ENCODE measurements at regions not wholly inside any gene's neighbourhood (a gene's known extent, or its start where the extent isn't known, plus 50 kb on each side); places are given as distances from the start of the nearest gene placed in this dataset.
"Not testable (repeated sequence)": the region's sequence is repeated elsewhere in the genome, so short reads cannot be mapped to it uniquely, and the experiment has no call there.

- DNase-seq = no peak
Measured at GRCh38 chr12:131561891-131562684, 148.8 kb upstream of the SFSWAP start.

DNA sequence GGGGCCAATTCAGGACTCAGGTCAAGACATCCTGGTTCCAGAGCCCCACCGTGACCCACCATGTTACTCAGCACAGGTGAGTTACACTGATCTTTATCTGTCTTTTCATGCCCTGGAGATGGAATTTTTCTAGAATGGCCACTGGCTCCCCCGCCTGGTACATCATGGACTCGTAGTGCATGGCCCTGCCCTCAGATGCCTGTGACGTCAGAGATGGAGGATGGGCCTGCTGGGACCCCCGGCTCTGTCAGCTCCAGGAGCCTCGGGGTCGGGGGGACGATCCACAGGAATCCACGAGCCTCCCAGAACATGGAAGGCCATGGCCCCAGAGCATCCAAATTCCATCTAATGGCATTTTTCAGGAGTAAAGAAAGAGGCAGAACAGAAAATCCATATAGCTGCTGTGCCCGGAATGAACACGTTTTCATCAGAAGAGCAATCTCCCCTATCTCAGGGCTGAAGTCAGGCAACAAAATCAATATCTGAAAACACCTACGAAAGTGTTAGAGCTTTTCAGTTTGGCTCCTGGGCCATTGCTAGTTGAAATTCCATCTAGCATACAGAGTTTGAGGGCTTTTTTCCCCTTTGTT is 146.7 kb upstream of the SFSWAP start:
- DNase-seq = not testable (repeated sequence)

- DNase-seq = peak; percentile 55
Measured at GRCh38 chr12:131564845-131565244, 146.0 kb upstream of the SFSWAP start.

DNA sequence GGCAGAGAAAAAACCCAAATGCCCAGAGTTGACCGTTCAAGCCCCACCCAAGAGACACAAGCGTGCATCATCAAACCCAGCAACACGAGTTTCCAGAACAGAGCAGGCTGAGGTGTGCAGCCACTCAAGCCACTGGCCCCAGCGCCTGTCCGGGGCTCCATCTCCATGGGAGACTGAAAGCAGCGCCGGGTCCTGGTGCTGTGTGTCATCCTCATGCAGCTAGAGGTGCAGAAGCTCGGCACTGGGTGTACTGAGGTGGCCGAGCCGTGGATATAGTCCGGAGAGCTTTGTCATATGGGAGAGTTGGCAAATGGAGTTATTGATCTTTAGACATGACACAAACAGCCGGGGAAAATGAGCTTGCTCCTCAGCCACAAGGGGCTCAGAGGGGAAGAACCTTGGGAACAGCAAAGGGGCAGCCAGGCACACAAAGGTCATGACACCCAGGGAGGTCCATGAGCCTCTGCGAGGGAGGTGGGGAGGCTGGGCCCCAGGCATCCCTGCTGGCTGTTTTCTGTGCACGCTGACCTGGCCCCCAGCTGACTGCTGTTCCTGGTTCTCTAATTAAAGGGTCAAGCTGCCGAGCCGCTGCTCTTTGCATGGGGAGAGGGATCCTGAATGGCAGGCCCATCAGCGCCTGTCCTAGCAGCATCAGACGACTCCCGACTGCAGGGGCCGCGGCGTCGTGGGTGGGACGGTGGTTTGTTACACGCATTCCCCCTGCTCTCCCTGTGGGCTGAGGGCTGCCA is 145.4 kb upstream of the SFSWAP start:
- DNase-seq = no peak

- DNase-seq = no peak
Measured at GRCh38 chr12:131568336-131568735, 142.6 kb upstream of the SFSWAP start.

DNA sequence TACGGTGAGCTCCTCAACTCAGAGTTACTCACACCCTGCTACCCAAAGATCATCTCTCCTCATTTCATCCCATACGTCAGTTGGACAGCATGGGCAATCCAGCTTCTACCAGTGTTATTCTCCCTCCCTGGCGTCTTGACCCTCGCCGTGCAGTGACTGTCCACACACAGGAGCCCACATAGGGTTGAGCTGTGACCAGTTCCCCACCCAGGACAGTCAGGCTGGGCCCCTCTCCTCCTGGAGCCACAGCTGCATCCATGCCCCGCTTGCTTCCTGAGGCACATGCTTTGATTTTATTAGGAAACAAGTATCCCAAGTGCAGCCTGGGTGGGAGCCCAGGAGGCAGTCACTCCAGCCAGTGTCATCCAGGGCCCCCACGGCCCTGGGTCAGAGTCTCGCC is 140.3 kb upstream of the SFSWAP start:
- DNase-seq = no peak

DNA sequence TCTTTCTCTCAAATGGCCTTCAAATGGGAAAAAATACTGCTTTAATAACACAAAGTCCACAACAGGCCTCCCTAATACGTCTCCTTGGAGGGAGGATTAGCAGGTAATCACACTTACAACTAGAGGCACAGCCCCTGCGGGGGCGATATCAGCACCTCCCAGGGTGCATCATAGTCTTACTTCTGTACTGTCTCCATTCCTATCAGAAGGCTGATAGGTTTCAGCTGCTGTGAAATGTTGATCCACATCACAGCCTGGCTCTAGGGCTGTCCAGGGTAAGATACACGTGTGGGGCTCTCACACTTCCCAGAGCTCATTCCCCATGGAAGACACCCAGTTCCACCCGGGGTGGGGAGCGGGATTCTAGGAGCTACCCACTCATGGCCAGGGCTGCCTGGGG is 139.1 kb upstream of the SFSWAP start:
- DNase-seq = no peak

DNA sequence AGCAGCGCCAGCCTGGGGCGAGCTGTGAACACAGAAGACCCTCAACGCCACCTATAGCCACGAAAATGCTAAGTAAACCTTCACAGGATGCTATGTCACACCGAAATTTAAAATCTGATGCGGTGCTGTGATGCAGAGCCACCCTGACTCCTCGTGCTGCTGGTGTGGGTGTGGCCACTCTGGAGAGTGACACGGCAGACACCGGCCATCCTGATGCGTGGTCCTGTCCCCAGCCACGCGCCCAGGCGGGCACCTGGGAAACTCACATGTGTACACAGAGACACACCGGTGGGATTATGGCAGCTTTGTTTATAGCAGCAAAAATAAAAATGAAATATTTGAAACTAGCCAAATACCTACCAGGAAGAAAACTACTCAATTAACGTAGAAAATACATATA is 138.3 kb upstream of the SFSWAP start:
- no peak for DNase-seq

GRCh38 chr12:131573631-131574394 is 137.1 kb upstream of the SFSWAP start:
- no peak for DNase-seq

- no peak for DNase-seq
Measured at GRCh38 chr12:131574395-131574771, 136.5 kb upstream of the SFSWAP start.

DNA sequence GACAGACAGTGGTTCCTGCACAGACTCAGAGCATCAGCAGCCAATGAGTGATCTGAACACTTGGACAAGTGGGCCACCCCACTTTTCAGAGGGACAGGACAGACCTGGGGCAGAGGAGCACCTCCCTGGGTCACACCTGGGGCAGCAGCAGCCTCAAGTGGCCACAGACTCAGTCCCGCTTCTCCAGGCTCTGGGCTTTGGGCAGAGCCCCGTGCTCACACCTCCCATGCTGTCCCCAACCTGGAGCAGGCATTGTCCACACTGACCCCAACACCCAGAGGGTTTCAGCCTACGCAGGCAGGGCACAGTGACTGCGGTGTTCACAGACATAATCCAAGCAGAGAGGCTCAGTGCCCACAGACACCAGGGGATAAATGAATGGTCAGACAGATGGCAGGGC is 135.5 kb upstream of the SFSWAP start:
- DNase-seq = no peak

DNA sequence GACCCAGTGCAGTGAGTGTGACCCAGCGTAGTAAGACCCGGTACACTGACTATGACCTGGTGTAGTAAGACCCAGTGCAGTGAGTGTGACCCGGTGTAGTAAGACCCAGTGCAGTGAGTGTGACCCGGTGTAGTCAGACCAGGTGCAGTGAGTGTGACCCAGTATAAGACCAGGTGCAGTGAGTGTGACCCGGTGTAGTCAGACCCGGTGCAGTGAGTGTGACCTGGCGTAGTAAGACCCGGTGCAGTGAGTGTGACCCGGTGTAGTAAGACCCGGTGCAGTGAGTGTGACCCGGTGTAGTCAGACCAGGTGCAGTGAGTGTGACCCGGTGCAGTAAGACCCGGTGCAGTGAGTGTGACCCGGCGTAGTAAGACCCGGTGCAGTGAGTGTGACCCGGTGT is 134.2 kb upstream of the SFSWAP start:
- DNase-seq = not testable (repeated sequence)

- no peak for DNase-seq
Measured at GRCh38 chr12:131577766-131578165, 133.1 kb upstream of the SFSWAP start.

DNA sequence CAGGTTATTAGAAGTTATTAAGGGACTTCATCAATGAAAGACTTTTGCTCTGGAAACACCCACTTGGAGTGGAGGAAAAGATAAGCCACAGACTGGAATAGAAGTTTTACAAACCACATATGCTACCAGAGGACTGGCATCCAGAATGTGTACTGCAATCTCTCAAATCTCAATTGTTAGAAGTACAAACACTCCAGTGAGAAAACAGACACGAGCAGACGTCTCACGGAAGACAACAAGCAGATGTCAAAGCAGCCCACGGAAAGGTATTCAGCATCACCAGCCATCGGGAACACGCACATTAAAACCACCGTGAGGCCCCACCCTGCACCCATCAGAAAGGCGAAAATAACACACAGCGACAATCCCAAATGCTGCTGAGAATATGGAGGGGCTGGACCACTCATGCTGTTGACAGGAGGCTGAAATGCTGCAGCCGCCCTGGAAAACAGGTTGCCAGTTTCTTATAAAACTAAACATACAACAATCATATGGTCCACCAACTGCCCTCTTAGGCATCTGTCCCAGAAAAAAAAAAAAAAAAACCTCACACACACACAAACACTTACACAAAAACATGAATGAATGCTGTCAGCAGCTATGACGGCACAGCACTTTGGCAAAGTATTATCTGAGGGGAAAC is 131.9 kb upstream of the SFSWAP start:
- no peak for DNase-seq

DNA sequence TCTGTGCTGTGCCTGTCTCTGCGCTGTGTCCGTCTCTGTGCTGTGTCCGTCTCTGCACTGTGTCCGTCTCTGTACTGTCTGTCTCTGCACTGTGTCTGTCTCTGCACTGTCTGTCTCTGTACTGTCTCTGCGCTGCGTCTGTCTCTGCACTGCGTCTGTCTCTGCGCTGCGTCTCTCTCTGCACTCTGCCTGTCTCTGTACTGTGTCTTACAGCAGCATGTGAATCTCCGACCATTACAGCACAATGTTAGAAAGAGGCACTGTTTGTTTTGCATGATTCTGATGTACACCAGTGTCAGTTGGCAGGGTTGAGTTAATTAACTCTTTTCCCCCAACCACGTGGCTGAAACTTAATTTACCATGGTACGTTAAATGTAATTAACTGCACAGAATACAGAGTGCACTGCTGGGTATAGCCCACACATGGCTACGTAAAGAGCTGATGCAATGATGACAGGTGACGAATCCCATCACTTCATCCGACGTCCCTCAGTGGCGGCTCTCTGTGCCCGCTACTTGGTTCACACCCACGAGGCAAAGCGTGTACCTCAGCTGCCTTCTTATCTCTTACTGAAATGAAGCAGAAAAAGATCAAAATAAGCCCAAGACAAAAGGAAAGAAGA is 127.7 kb upstream of the SFSWAP start:
- no peak for DNase-seq

DNA sequence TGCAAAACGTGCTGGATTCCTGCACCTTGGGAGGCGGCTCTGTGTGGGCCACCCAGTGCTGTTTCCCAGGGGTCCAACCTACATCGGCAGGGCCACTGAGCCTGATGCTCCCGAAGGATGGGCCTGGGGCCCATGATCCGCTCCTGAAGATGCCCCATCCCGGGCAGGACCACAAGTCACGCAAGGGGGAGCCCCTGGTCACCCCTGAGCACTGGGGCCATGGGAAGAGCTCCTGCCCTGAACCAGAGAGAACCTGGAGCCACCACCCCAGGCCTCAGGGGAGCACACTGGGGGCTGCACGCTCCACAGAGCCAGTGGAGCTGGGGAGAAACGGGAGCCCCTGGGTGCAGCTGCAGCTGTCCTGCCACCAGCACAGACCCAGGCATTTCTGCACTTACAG is 124.6 kb upstream of the SFSWAP start:
- DNase-seq = no peak

DNA sequence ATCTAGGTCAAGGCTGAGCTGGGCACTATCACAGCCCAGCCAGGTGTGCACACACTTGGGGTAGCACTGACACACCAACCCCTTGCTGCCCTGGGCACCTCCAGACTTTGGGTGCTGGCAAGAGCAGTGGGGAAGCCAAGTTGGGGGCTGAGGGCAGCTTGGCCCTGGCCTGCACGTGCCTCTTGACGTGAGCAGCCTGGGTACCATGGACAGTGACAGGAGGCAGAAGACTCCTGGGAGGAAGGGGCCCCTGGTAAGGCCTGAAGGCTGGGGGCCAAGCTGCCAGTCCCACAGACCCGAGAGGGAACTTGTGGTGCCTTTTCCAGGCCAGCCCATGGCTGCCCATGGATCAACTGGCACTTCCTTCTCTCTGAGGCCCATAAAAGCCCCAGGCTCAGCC is 124.1 kb upstream of the SFSWAP start:
- no peak for DNase-seq

DNA sequence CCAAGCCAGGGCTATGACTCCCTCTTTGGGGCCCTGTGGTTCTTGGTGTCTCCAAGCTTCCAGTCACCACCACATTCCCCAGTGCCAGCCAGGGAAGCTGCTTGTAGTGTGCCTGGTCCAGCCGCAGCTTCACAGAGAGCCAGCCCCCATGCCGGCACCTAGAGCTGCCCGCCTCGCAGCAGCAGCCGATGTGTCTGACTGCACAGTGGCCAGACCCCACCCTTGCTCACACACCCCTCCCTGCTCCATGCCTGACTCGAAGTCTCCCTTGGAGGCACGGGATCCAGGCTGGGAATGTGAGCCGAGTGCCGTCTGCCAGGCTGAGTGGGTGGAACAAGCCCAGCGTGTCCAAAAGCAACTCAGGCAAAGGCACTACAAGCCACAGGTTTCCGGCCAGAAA is 123.3 kb upstream of the SFSWAP start:
- no peak for DNase-seq

GRCh38 chr12:131589221-131589897 is 121.5 kb upstream of the SFSWAP start:
- DNase-seq = no peak

DNA sequence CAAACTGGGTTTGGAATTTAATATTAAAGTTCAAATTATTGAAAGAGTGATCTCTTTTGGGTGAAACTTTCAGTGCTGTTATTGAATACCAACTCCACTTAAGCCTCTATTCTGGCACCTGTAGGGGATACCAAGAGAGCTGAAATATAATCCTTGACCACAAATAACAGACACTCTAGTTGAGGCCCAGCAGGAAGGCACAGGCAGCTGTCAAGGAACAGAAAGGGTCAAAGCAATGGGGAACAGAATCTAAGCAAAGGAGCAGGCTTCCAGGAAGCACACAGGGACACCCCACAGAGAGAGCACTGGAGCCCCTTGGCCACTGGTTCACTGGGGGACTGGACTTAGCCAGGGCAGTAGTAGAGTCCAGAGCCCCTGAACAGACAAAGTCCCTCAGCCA is 120.9 kb upstream of the SFSWAP start:
- DNase-seq = no peak

GRCh38 chr12:131591136-131591535 is 119.8 kb upstream of the SFSWAP start:
- no peak for DNase-seq
